ENCODE measurements at regions not wholly inside any gene's neighbourhood (a gene's known extent, or its start where the extent isn't known, plus 50 kb on each side); places are given as distances from the start of the nearest gene placed in this dataset.

DNA sequence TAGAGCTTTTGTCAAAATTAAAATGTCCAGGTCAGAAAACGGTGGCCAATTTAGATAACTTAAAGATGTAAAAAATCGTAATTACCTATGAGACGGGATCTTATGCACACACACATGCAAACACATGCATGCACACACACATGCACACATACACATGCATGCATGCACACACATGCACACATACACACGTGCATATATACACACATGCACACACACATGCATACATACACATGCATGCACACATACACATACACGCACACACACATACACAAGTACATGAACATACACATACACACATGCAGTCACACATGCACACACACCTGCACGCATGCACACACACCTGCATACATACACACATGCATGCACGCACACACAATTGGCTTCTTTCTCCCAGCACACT is 362.0 kb downstream of the IRX1 start (continued):
- TF ChIP-seq, protein P1, sequence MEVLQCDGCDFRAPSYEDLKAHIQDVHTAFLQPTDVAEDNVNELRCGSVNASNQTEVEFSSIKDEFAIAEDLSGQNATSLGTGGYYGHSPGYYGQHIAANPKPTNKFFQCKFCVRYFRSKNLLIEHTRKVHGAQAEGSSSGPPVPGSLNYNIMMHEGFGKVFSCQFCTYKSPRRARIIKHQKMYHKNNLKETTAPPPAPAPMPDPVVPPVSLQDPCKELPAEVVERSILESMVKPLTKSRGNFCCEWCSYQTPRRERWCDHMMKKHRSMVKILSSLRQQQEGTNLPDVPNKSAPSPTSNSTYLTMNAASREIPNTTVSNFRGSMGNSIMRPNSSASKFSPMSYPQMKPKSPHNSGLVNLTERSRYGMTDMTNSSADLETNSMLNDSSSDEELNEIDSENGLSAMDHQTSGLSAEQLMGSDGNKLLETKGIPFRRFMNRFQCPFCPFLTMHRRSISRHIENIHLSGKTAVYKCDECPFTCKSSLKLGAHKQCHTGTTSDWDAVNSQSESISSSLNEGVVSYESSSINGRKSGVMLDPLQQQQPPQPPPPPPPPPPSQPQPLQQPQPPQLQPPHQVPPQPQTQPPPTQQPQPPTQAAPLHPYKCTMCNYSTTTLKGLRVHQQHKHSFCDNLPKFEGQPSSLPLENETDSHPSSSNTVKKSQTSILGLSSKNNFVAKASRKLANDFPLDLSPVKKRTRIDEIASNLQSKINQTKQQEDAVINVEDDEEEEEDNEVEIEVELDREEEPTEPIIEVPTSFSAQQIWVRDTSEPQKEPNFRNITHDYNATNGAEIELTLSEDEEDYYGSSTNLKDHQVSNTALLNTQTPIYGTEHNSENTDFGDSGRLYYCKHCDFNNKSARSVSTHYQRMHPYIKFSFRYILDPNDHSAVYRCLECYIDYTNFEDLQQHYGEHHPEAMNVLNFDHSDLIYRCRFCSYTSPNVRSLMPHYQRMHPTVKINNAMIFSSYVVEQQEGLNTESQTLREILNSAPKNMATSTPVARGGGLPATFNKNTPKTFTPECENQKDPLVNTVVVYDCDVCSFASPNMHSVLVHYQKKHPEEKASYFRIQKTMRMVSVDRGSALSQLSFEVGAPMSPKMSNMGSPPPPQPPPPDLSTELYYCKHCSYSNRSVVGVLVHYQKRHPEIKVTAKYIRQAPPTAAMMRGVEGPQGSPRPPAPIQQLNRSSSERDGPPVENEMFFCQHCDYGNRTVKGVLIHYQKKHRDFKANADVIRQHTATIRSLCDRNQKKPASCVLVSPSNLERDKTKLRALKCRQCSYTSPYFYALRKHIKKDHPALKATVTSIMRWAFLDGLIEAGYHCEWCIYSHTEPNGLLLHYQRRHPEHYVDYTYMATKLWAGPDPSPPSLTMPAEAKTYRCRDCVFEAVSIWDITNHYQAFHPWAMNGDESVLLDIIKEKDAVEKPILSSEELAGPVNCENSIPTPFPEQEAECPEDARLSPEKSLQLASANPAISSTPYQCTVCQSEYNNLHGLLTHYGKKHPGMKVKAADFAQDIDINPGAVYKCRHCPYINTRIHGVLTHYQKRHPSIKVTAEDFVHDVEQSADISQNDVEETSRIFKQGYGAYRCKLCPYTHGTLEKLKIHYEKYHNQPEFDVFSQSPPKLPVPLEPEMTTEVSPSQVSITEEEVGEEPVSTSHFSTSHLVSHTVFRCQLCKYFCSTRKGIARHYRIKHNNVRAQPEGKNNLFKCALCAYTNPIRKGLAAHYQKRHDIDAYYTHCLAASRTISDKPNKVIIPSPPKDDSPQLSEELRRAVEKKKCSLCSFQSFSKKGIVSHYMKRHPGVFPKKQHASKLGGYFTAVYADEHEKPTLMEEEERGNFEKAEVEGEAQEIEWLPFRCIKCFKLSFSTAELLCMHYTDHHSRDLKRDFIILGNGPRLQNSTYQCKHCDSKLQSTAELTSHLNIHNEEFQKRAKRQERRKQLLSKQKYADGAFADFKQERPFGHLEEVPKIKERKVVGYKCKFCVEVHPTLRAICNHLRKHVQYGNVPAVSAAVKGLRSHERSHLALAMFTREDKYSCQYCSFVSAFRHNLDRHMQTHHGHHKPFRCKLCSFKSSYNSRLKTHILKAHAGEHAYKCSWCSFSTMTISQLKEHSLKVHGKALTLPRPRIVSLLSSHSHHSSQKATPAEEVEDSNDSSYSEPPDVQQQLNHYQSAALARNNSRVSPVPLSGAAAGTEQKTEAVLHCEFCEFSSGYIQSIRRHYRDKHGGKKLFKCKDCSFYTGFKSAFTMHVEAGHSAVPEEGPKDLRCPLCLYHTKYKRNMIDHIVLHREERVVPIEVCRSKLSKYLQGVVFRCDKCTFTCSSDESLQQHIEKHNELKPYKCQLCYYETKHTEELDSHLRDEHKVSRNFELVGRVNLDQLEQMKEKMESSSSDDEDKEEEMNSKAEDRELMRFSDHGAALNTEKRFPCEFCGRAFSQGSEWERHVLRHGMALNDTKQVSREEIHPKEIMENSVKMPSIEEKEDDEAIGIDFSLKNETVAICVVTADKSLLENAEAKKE (CRISPR knock-in tag; IDR thresholded peaks at IDR 0.05), result no peak
- TF ChIP-seq JUNB (IDR thresholded peaks at IDR 0.05; ENCODE audit: unreplicated experiment), result no peak
- no peak for TF ChIP-seq POLR2AphosphoS5 (IDR thresholded peaks at IDR 0.05; ENCODE audit: low read depth)
- no peak for TF ChIP-seq STAT1 (IDR thresholded peaks at IDR 0.05; ENCODE audit: unreplicated experiment)
- no peak for TF ChIP-seq ZNF331 (CRISPR knock-in tag; IDR thresholded peaks at IDR 0.05; ENCODE audit: low read depth)
- no peak for TF ChIP-seq ZNF114 (CRISPR knock-in tag; IDR thresholded peaks at IDR 0.05)

DNA sequence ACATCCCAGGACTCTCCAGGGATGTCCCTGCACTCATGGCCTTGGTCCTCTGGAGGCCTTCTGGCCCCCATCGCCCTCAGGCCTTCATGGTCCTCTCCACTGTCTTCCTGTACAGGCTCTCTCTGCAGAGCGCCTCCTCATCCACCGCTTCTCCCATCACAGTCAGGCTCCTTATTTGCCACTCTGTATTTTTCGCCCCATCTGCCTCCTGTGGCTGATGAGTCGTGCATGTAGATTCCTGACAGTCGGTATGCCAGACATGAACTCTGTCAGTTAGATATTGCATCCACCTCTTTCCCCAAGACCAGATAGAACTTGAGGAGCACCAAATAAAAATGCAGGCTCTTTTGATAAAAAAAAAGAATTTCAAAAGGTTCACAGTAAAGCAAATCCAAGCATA is 362.8 kb downstream of the IRX1 start:
- no peak overlapping the region for H3K4me3 ChIP-seq
- H3K27me3 ChIP-seq (ENCODE audit: insufficient read depth), result no peaks in the 10 kb centered on the region
- ATAC-seq (no peak), DNase-seq (ENCODE audit: low spot score) (no peak)
- no peak overlapping the region for H3K27ac ChIP-seq (ENCODE audit: low read depth)
- H3K27me3 Mint-ChIP-seq (ENCODE audit: insufficient read depth, low read depth, poor library complexity), result peaks cover 6% of the 10 kb centered on the region
- no peaks in the 10 kb centered on the region for H3K4me1 Mint-ChIP-seq
- no peaks in the 10 kb centered on the region for H3K79me2 ChIP-seq (replicated peaks; ENCODE audit: insufficient read depth)
- H4K20me1 ChIP-seq (replicated peaks; ENCODE audit: insufficient read depth), result no peaks in the 10 kb centered on the region
- H3K4me1 ChIP-seq (ENCODE audit: insufficient read depth), result no peaks in the 10 kb centered on the region
- H3K27ac Mint-ChIP-seq, result no peak overlapping the region
- H2AFZ ChIP-seq, result no peak overlapping the region
- H3K36me3 ChIP-seq (ENCODE audit: insufficient read depth), result no peaks in the 10 kb centered on the region
- peaks cover 11% of the 10 kb centered on the region for H3K9me2 ChIP-seq (ENCODE audit: insufficient read depth)
- H3F3A ChIP-seq (replicated peaks; ENCODE audit: low read depth), result no peaks in the 10 kb centered on the region
- no peak overlapping the region for H3K4me2 ChIP-seq
- no peak overlapping the region for H3K4me3 Mint-ChIP-seq
- H3K9me3 Mint-ChIP-seq, result peaks cover 5% of the 10 kb centered on the region
- H3K36me3 Mint-ChIP-seq (ENCODE audit: low read depth), result no peaks in the 10 kb centered on the region
- TF ChIP-seq ZNF331 (CRISPR knock-in tag; IDR thresholded peaks at IDR 0.05; ENCODE audit: low read depth) (no peak), STAT1 (IDR thresholded peaks at IDR 0.05; ENCODE audit: unreplicated experiment) (no peak), EZH2 (IDR thresholded peaks at IDR 0.05; ENCODE audit: low read depth, unreplicated experiment) (no peak), JUNB (IDR thresholded peaks at IDR 0.05; ENCODE audit: unreplicated experiment) (no peak), NANOG (IDR thresholded peaks at IDR 0.05; ENCODE audit: borderline replicate concordance) (no peak)
- TF ChIP-seq, protein P2, sequence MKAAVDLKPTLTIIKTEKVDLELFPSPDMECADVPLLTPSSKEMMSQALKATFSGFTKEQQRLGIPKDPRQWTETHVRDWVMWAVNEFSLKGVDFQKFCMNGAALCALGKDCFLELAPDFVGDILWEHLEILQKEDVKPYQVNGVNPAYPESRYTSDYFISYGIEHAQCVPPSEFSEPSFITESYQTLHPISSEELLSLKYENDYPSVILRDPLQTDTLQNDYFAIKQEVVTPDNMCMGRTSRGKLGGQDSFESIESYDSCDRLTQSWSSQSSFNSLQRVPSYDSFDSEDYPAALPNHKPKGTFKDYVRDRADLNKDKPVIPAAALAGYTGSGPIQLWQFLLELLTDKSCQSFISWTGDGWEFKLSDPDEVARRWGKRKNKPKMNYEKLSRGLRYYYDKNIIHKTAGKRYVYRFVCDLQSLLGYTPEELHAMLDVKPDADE (IDR thresholded peaks at IDR 0.05), result no peak
- TF ChIP-seq, protein P1 (CRISPR knock-in tag; IDR thresholded peaks at IDR 0.05), result no peak

Measured in GM23338 (cell line).